PC-3 (cell line): ENCODE measurements at regions not wholly inside any gene's neighbourhood (a gene's known extent, or its start where the extent isn't known, plus 50 kb on each side); places are given as distances from the start of the nearest gene placed in this dataset.

ENCODE experiments used
- ATAC-seq: fragments of 200-7000 bp; cut with Tn5 transposase; 2 replicates; pipeline ENCODE4 v1.9.1; 2020; ENCODE audit warnings: mild to moderate bottlenecking, moderate library complexity
- BruUV-seq: library from RNA; stranded (reverse); fragments of 400-500 nt; replicated peaks from 2 replicates; lab custom pipeline; 2021; lab: Mats Ljungman, UMichigan
- CTCF ChIA-PET: fragments of 300-600 bp; sonication (Branson Sonifier 250); formaldehyde crosslinking; loops from one replicate; lab custom pipeline; 2022; ENCODE audit warnings: antibody characterized with exemption; lab: Charles Lee
- POLR2A ChIA-PET: fragments of 300-600 bp; sonication (Branson Sonifier 250); formaldehyde crosslinking; loops from one replicate; lab custom pipeline; 2022; ENCODE audit warnings: antibody characterized with exemption; ENCODE audit not compliant: unreplicated experiment; lab: Charles Lee
- DNase-seq: peaks from one replicate; pipeline ENCODE4 v3.0.0-alpha.2; 2015
- H2AFZ ChIP-seq: fragments of 300-600 bp; sonication (generic); 2 replicates; pipeline ENCODE4 v1.6.0; 2016; ENCODE audit warnings: antibody characterized with exemption, low read length
- H3F3A ChIP-seq: fragments of 300-600 bp; sonication (generic); one replicate; pipeline ENCODE4 v1.6.0; 2017; ENCODE audit warnings: antibody characterized with exemption, low read length, control low read depth, mild to moderate bottlenecking; ENCODE audit not compliant: unreplicated experiment
- H3K27ac ChIP-seq: fragments of 300-600 bp; sonication (generic); 2 replicates; pipeline ENCODE4 v1.5.1; 2016; ENCODE audit warnings: mild to moderate bottlenecking, low read length
- H3K27me3 ChIP-seq: fragments of 300-600 bp; sonication (generic); 2 replicates; pipeline ENCODE4 v1.6.1; 2016; ENCODE audit warnings: low read length, mixed read lengths
- H3K36me3 ChIP-seq: fragments of 300-600 bp; sonication (generic); 2 replicates; pipeline ENCODE4 v1.6.1; 2016; ENCODE audit warnings: low read depth, mixed run types, low read length, mixed read lengths
- H3K4me1 ChIP-seq: fragments of 300-600 bp; sonication (generic); 2 replicates; pipeline ENCODE4 v1.5.1; 2016; ENCODE audit warnings: low read length; ENCODE audit not compliant: insufficient read depth
- H3K4me2 ChIP-seq: fragments of 300-600 bp; sonication (generic); 2 replicates; pipeline ENCODE4 v1.6.0; 2016; ENCODE audit warnings: low read length
- H3K4me3 ChIP-seq: fragments of 300-600 bp; sonication (generic); 2 replicates; pipeline ENCODE4 v1.5.1; 2016; ENCODE audit warnings: mild to moderate bottlenecking, low read length, mixed read lengths
- H3K79me2 ChIP-seq: fragments of 300-600 bp; sonication (generic); 2 replicates; pipeline ENCODE4 v1.6.1; 2017; ENCODE audit warnings: low read length, mixed read lengths
- H3K9ac ChIP-seq: fragments of 300-600 bp; sonication (generic); 2 replicates; pipeline ENCODE4 v1.6.0; 2016; ENCODE audit warnings: mild to moderate bottlenecking, low read length
- H3K9me2 ChIP-seq: fragments of 300-600 bp; sonication (generic); replicated peaks from 2 replicates; pipeline ENCODE4 v1.6.1; 2016; ENCODE audit warnings: mixed run types, low read length, mixed read lengths
- H3K9me3 ChIP-seq: fragments of 300-600 bp; sonication (generic); 2 replicates; pipeline ENCODE4 v1.6.1; 2016; ENCODE audit warnings: low read length, mixed read lengths
- H4K20me1 ChIP-seq: fragments of 300-600 bp; sonication (generic); 2 replicates; pipeline ENCODE4 v1.6.1; 2016; ENCODE audit warnings: low read length, mixed read lengths
- CTCF ChIP-seq: fragments of 300-600 bp; sonication (generic); conservative IDR thresholded peaks from 2 replicates; pipeline ENCODE4 v1.5.1; 2017; ENCODE audit warnings: antibody characterized with exemption, low read depth, mild to moderate bottlenecking, low read length
- EZH2 ChIP-seq: fragments of 300-600 bp; sonication (generic); IDR thresholded peaks from one replicate; pipeline ENCODE4 v1.6.1; 2017; ENCODE audit warnings: antibody characterized with exemption, mild to moderate bottlenecking, low read length; ENCODE audit not compliant: unreplicated experiment
- EZH2phosphoT487 ChIP-seq: fragments of 300-600 bp; sonication (generic); IDR thresholded peaks from 2 replicates; pipeline ENCODE4 v1.6.1; 2018; ENCODE audit warnings: mild to moderate bottlenecking, antibody characterized with exemption, low read length, borderline replicate concordance
- intact Hi-C: fragments of 100-400 bp; cut with micrococcal nuclease; formaldehyde crosslinking; loops from 2 replicates; pipeline ENCODE4 v1.9.0; 2023

DNA sequence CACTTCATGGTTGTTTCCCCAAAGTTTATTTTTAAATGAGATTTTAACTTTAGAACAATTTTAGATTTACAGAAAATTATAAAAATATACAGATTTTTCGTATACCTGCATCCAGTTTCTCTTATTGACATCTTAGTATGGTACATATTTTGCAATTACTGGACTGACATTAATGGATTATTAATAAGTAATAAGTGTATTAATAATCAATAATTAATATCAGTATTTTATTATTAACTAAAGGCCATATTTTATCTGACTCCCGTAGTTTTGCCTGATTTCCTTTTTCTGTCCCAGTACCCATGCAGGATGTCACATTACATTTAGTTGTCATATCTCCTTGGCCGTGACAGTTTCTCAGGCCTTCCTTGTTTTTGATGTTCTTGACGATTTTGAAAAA is 307.0 kb downstream of the C6orf118 start:
- H3K9me2 ChIP-seq = no peaks in the 10 kb centered on the region
- H3K9me3 ChIP-seq = no peaks in the 10 kb centered on the region
- no peak for ATAC-seq
- no peaks in the 10 kb centered on the region for H3F3A ChIP-seq
- ChIA-PET POLR2A (no interaction called here), CTCF (no interaction called here)
- H3K4me1 ChIP-seq = no peaks in the 10 kb centered on the region
- H3K36me3 ChIP-seq = no peaks in the 10 kb centered on the region
- H3K27me3 ChIP-seq = no peaks in the 10 kb centered on the region
- BruUV-seq = no TSS peak
- H3K79me2 ChIP-seq = no peaks in the 10 kb centered on the region
- H2AFZ ChIP-seq = no peak overlapping the region
- no peak overlapping the region for H3K27ac ChIP-seq
- no peak for DNase-seq
- H3K4me2 ChIP-seq = no peak overlapping the region
- no peak for TF ChIP-seq EZH2phosphoT487
- TF ChIP-seq CTCF = no peak
- no peak for TF ChIP-seq EZH2
- H3K4me3 ChIP-seq = no peak overlapping the region
- intact Hi-C loops = no loop called here
- no peaks in the 10 kb centered on the region for H4K20me1 ChIP-seq
- no peak overlapping the region for H3K9ac ChIP-seq

DNA sequence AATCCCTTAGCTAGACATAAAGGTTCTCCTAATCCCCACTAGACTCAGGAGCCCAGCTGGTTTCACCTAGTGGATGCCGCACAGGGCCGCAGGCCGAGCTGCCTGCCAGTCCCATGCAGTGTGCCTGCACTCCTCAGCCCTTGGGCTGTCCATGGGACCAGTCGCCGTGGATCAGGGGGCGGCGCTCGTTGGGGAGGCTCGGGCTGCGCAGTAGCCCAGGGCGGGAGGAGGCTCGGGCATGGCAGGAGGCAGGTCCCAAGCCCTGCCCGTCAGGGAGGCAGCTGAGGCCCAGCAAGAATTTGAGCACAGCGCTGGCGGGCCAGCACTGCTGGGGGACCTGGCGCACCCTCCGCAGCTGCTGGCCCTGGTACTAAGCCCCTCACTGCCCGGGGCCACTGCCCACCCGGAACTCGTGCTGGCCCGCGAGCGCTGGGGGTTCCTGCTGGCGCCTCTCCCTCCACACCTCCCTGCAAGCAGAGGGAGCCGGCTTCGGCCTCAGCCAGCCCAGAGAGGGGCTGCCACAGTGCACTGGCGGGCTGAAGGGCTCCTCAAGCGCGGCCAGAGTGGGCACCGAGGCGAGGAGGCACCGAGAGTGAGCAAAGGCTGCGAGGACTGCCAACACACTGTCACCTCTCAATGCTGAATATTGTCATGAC is 307.8 kb downstream of the C6orf118 start:
- ATAC-seq (no peak), DNase-seq (no peak)
- no peaks in the 10 kb centered on the region for H3K9me2 ChIP-seq
- H3K4me3 ChIP-seq = no peak overlapping the region
- H2AFZ ChIP-seq = no peak overlapping the region
- H3K36me3 ChIP-seq = no peaks in the 10 kb centered on the region
- no peaks in the 10 kb centered on the region for H3K27me3 ChIP-seq
- H4K20me1 ChIP-seq = no peaks in the 10 kb centered on the region
- no peak overlapping the region for H3K27ac ChIP-seq
- no peaks in the 10 kb centered on the region for H3K9me3 ChIP-seq
- H3K79me2 ChIP-seq = no peaks in the 10 kb centered on the region
- no TSS peak for BruUV-seq
- TF ChIP-seq CTCF (no peak), EZH2phosphoT487 (no peak), EZH2 (no peak)
- no peak overlapping the region for H3K4me2 ChIP-seq
- ChIA-PET POLR2A (no interaction called here), CTCF (no interaction called here)
- H3K9ac ChIP-seq = no peak overlapping the region
- no peaks in the 10 kb centered on the region for H3F3A ChIP-seq
- H3K4me1 ChIP-seq = no peaks in the 10 kb centered on the region
- intact Hi-C loops = no loop called here

DNA sequence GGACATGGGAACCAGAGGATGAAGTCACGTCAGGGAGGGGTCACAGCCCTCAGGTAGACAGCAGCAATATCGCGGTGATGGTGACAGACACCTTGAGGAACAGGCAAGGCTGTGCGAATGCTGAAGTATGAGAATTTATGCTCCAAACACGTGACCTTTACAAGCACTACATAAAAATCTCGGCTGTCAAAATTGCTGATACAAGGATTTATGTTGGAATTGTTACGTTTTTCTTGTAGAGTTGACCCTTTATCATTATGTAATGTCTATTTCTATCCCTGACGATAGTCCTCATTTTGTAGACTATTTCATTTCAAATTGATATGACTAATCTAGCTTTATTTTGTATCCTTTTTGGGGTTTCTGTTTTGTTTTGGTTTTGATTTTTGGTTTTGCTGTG is 311.1 kb downstream of the C6orf118 start:
- intact Hi-C loops = no loop called here
- Histone ChIP-seq H3K79me2 (no peaks in the 10 kb centered on the region), H3K4me2 (no peak overlapping the region), H3K4me1 (no peaks in the 10 kb centered on the region), H3F3A (no peaks in the 10 kb centered on the region), H3K9ac (no peak overlapping the region), H4K20me1 (no peaks in the 10 kb centered on the region), H2AFZ (no peak overlapping the region), H3K9me3 (no peaks in the 10 kb centered on the region), H3K36me3 (no peaks in the 10 kb centered on the region), H3K9me2 (no peaks in the 10 kb centered on the region), H3K4me3 (no peak overlapping the region), H3K27ac (no peak overlapping the region), H3K27me3 (no peaks in the 10 kb centered on the region)
- ATAC-seq (no peak), DNase-seq (no peak)
- CTCF ChIA-PET = no interaction called here
- POLR2A ChIA-PET = no interaction called here
- no peak for TF ChIP-seq EZH2
- no peak for TF ChIP-seq EZH2phosphoT487
- TF ChIP-seq CTCF = no peak
- BruUV-seq = no TSS peak
